ENCODE measurements at regions not wholly inside any gene's neighbourhood (a gene's known extent, or its start where the extent isn't known, plus 50 kb on each side); places are given as distances from the start of the nearest gene placed in this dataset.

- TF ChIP-seq CBX3 (IDR thresholded peaks at IDR 0.05; ENCODE audit: low read depth), result no peak
- no peak for TF ChIP-seq EZH2 (IDR thresholded peaks at IDR 0.05)
- no peak for TF ChIP-seq CTCF (IDR thresholded peaks at IDR 0.05 in 2 of 3, conservative IDR thresholded peaks at IDR 0.05 in 1 of 3; ENCODE audit: borderline replicate concordance in 1 of 3, insufficient read depth in 1 of 3, low read depth in 2 of 3, low read length in 2 of 3)
- TF ChIP-seq ELF1 (IDR thresholded peaks at IDR 0.05; ENCODE audit: borderline replicate concordance, low read depth), result no peak
- no peak for TF ChIP-seq POLR2AphosphoS5 (IDR thresholded peaks at IDR 0.05; ENCODE audit: low read depth, low read length)
- TF ChIP-seq MAX (IDR thresholded peaks at IDR 0.05), result no peak
- TF ChIP-seq POLR2A (IDR thresholded peaks at IDR 0.05; ENCODE audit: borderline replicate concordance, extremely low read depth, insufficient read depth, insufficient read length), result no peak
- no peak for TF ChIP-seq REST (IDR thresholded peaks at IDR 0.05; ENCODE audit: low read depth)
- TF ChIP-seq CEBPB (IDR thresholded peaks at IDR 0.05; ENCODE audit: low read depth), result no peak
Observed at GRCh38 chr15:92843814-92844213, 56.3 kb upstream of the CHD2 start.

Measured in HCT116 (cell line).